ENCODE measurements at regions not wholly inside any gene's neighbourhood (a gene's known extent, or its start where the extent isn't known, plus 50 kb on each side); places are given as distances from the start of the nearest gene placed in this dataset.
A peak's percentile ranks its signal among the peaks of the same experiment; 100 is the strongest.
"Not testable (repeated sequence)": the region's sequence is repeated elsewhere in the genome, so short reads cannot be mapped to it uniquely, and the experiment has no call there.

- DNase-seq (ENCODE audit: low read depth, low spot score), result no peak
- in situ Hi-C loops (cut with HindIII; ENCODE audit: low pct_unique_long_range_greater_than_20kb, low sequenced_read_pairs), result no loop called here
Observed at GRCh38 chr1:194786027-194786426, 1599.6 kb upstream of the B3GALT2 start.

GRCh38 chr1:194776657-194777056 is 1590.2 kb upstream of the B3GALT2 start:
- in situ Hi-C loops (cut with HindIII; ENCODE audit: low pct_unique_long_range_greater_than_20kb, low sequenced_read_pairs), result no loop called here
- no peak for DNase-seq (ENCODE audit: low read depth, low spot score)

GRCh38 chr1:194774535-194774934 is 1588.1 kb upstream of the B3GALT2 start:
- DNase-seq (ENCODE audit: low read depth, low spot score), result no peak
- in situ Hi-C loops (cut with HindIII; ENCODE audit: low pct_unique_long_range_greater_than_20kb, low sequenced_read_pairs), result no loop called here

- DNase-seq (ENCODE audit: low read depth, low spot score), result no peak
- in situ Hi-C loops (cut with HindIII; ENCODE audit: low pct_unique_long_range_greater_than_20kb, low sequenced_read_pairs), result no loop called here
Observed at GRCh38 chr1:194755241-194755994, 1569.0 kb upstream of the B3GALT2 start.

GRCh38 chr1:194738843-194739242 is 1552.4 kb upstream of the B3GALT2 start:
- DNase-seq (ENCODE audit: low read depth, low spot score); in situ Hi-C loops (cut with HindIII; ENCODE audit: low pct_unique_long_range_greater_than_20kb, low sequenced_read_pairs): not testable (repeated sequence)

GRCh38 chr1:194734970-194735369 is 1548.6 kb upstream of the B3GALT2 start:
- DNase-seq (ENCODE audit: low read depth, low spot score), result no peak
- in situ Hi-C loops (cut with HindIII; ENCODE audit: low pct_unique_long_range_greater_than_20kb, low sequenced_read_pairs), result no loop called here

GRCh38 chr1:194731025-194731424 is 1544.6 kb upstream of the B3GALT2 start:
- DNase-seq (ENCODE audit: low read depth, low spot score), result no peak
- in situ Hi-C loops (cut with HindIII; ENCODE audit: low pct_unique_long_range_greater_than_20kb, low sequenced_read_pairs), result no loop called here

GRCh38 chr1:194730304-194730703 is 1543.9 kb upstream of the B3GALT2 start:
- in situ Hi-C loops (cut with HindIII; ENCODE audit: low pct_unique_long_range_greater_than_20kb, low sequenced_read_pairs), result no loop called here
- no peak for DNase-seq (ENCODE audit: low read depth, low spot score)

- in situ Hi-C loops (cut with HindIII; ENCODE audit: low pct_unique_long_range_greater_than_20kb, low sequenced_read_pairs), result no loop called here
- DNase-seq (ENCODE audit: low read depth, low spot score), result no peak
Observed at GRCh38 chr1:194723067-194723466, 1536.7 kb upstream of the B3GALT2 start.

- in situ Hi-C loops (cut with HindIII; ENCODE audit: low pct_unique_long_range_greater_than_20kb, low sequenced_read_pairs), result no loop called here
- no peak for DNase-seq (ENCODE audit: low read depth, low spot score)
Observed at GRCh38 chr1:194717941-194718340, 1531.5 kb upstream of the B3GALT2 start.

- in situ Hi-C loops (cut with HindIII; ENCODE audit: low pct_unique_long_range_greater_than_20kb, low sequenced_read_pairs), result no loop called here
- DNase-seq (ENCODE audit: low read depth, low spot score), result no peak
Observed at GRCh38 chr1:194717334-194717733, 1530.9 kb upstream of the B3GALT2 start.

- in situ Hi-C loops (cut with HindIII; ENCODE audit: low pct_unique_long_range_greater_than_20kb, low sequenced_read_pairs), result no loop called here
- DNase-seq (ENCODE audit: low read depth, low spot score), result no peak
Observed at GRCh38 chr1:194710671-194711070, 1524.3 kb upstream of the B3GALT2 start.

- peak; percentile 2 for DNase-seq (ENCODE audit: low read depth, low spot score)
- in situ Hi-C loops (cut with HindIII; ENCODE audit: low pct_unique_long_range_greater_than_20kb, low sequenced_read_pairs), result no loop called here
Observed at GRCh38 chr1:194709439-194709838, 1523.0 kb upstream of the B3GALT2 start.

- DNase-seq (ENCODE audit: low read depth, low spot score), result peak; percentile 11
- in situ Hi-C loops (cut with HindIII; ENCODE audit: low pct_unique_long_range_greater_than_20kb, low sequenced_read_pairs), result no loop called here
Observed at GRCh38 chr1:194707074-194707473, 1520.7 kb upstream of the B3GALT2 start.

GRCh38 chr1:194705123-194705854 is 1518.9 kb upstream of the B3GALT2 start:
- in situ Hi-C loops (cut with HindIII; ENCODE audit: low pct_unique_long_range_greater_than_20kb, low sequenced_read_pairs), result no loop called here
- DNase-seq (ENCODE audit: low read depth, low spot score), result peak; percentile 4

GRCh38 chr1:194698908-194699318 is 1512.5 kb upstream of the B3GALT2 start:
- DNase-seq (ENCODE audit: low read depth, low spot score), result no peak
- in situ Hi-C loops (cut with HindIII; ENCODE audit: low pct_unique_long_range_greater_than_20kb, low sequenced_read_pairs), result no loop called here

GRCh38 chr1:194693244-194693643 is 1506.8 kb upstream of the B3GALT2 start:
- in situ Hi-C loops (cut with HindIII; ENCODE audit: low pct_unique_long_range_greater_than_20kb, low sequenced_read_pairs), result no loop called here

GRCh38 chr1:194684636-194685035 is 1498.2 kb upstream of the B3GALT2 start:
- no peak for DNase-seq (ENCODE audit: low read depth, low spot score)
- in situ Hi-C loops (cut with HindIII; ENCODE audit: low pct_unique_long_range_greater_than_20kb, low sequenced_read_pairs), result no loop called here

More at GRCh38 chr1:194693244-194693643, 1506.8 kb upstream of the B3GALT2 start:
- no peak for DNase-seq (ENCODE audit: low read depth, low spot score)

GRCh38 chr1:194658090-194658439 is 1471.7 kb upstream of the B3GALT2 start:
- in situ Hi-C loops (cut with HindIII; ENCODE audit: low pct_unique_long_range_greater_than_20kb, low sequenced_read_pairs), result no loop called here
- DNase-seq (ENCODE audit: low read depth, low spot score), result peak; percentile 11

Data from SK-MEL-5 (cell line).